Left renal cortex interstitium (tissue), 4 donors: ENCODE measurements at regions not wholly inside any gene's neighbourhood (a gene's known extent, or its start where the extent isn't known, plus 50 kb on each side); places are given as distances from the start of the nearest gene placed in this dataset.
"Not testable (repeated sequence)": the region's sequence is repeated elsewhere in the genome, so short reads cannot be mapped to it uniquely, and the experiment has no call there.

Experiments used
- DNase-seq, 4 donors: peaks; one replicate each; pipeline ENCODE4 v3.0.0-alpha.2; 2013; ENCODE audit warnings: low read depth in 4 of 4, low spot score in 2 of 4, missing footprints in 1 of 4

- DNase-seq, result no peak
Observed at GRCh38 chr14:71383510-71383909, 476.3 kb downstream of the PCNX1 start.

- DNase-seq, result no peak
Observed at GRCh38 chr14:71384007-71384845, 477.0 kb downstream of the PCNX1 start.

GRCh38 chr14:71387753-71388152 lies 480.5 kb downstream of the PCNX1 start:
- DNase-seq, result no peak

DNA sequence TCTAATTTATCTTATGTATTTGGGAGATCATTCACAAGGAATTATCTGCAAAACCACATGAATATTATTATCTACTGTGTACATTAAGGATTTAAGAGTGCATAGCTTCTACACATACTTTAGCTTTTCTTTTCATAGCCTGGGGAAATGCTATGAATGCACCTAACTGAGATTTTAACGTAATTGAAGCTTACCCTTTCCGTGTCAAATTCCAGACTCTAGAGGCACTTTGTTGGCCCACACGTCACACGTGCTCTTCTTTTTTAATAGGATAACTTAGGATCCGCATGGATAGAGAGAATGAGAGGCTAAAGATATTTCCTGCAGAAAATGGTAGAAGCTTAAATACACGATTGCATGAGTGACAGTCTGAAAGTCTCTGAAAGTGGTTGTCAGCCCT lies 481.1 kb downstream of the PCNX1 start:
- DNase-seq, result no peak

- no peak for DNase-seq
Observed at GRCh38 chr14:71388862-71389261, 481.6 kb downstream of the PCNX1 start.

- DNase-seq, result no peak
Observed at GRCh38 chr14:71394386-71394785, 487.1 kb downstream of the PCNX1 start.

DNA sequence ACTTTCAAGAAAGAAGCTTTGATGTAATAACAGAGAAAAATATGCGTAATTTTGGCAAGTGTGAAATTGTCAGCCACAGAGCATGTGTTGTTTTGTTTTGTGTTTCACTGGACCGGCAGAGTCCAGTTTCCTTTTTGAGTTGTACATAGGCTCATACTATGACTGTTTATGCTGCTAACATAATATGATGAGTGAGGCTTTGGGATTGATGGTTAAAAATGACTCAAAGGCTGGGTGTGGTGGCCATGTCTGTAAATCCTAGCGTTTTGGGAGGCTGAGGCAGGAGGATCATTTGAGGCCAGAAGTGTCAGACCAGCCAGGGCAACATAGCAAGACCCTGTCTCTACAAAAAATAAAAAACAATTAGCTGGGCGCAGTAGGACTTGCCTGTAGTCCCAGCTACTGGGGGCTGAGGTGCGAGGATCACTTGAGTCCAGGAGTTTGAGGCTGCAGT lies 487.9 kb downstream of the PCNX1 start:
- DNase-seq, result no peak

DNA sequence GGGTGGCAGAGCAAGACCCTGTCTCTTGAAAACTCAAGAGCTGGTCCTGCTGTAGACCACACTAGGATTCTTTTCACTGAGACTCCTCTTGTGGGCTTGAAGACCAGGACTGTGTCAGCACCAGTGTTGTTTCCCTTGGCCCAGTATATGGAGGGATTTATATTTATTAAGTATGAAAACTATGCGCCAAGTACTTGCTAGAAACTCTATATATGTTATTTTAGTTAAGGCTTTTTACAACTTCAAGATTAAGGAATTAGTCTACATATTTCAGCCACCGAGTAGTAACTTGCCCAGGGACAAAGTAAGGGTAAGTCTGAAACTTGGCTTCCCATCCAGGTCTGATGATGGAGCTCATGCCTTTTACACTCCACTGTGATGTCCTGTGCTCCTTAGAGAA lies 488.4 kb downstream of the PCNX1 start:
- DNase-seq, result no peak

GRCh38 chr14:71396050-71396677 lies 488.9 kb downstream of the PCNX1 start:
- DNase-seq, result no peak

DNA sequence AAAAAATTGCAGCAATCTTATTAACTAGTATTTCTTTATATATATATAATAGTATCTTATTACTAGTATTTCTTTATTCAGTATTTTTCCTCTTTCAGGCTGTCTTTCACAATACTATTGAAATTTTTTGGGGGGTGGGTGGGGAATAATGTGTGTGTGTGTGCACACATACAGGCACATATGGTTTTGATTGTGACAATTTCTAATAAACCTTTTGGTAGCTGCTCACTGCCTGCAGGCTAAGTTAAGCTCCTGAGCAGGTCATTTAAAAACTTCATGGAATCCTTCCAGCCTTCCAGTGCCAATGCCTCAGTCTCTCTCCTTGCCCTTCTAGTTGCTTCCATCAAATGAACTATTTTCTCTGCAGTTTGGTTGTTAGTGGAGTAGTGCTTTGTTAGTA lies 490.1 kb downstream of the PCNX1 start:
- DNase-seq, result no peak

DNA sequence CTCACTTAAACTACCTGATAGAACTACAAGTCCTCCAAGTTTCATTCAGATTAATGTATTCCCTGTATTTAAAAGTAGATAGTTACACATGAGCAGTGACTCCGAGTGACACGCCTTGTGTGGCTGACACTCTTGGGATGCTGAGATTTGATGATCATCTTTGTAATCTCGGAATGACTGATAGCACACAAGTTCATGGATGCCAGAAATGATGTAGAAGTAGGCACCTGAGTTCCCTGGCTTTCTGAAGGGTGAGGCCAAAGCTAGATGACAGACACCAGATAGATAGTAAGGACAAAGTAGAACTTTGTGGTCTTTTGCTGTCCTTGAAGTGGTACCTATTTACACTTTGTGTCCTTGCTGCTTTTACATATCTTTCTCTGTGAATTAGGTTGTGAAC lies 491.2 kb downstream of the PCNX1 start:
- DNase-seq, result no peak

DNA sequence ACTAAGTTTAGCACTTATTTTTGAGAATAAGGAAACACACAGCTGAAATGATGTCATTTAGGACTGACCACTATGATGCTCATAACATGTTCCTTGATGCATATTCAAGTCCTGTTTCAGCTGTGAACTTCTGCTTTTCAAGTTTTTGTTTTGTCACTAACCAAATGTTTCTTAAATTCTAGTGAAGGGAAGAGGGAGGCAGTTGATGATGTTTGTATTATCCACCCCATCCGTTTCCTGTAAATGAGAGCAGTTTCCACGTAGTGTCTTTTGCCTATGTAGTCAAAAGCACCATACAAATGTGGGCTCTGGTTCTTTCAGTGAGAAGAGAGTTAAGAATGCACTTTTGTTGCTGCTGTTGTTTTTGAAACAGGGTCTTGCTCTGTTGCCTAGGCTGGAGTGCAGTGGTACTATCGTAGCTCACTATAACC lies 491.8 kb downstream of the PCNX1 start:
- no peak for DNase-seq

- peak in 1 of 4 donors; percentile 27 for DNase-seq
Observed at GRCh38 chr14:71400871-71401321, 493.6 kb downstream of the PCNX1 start.

DNA sequence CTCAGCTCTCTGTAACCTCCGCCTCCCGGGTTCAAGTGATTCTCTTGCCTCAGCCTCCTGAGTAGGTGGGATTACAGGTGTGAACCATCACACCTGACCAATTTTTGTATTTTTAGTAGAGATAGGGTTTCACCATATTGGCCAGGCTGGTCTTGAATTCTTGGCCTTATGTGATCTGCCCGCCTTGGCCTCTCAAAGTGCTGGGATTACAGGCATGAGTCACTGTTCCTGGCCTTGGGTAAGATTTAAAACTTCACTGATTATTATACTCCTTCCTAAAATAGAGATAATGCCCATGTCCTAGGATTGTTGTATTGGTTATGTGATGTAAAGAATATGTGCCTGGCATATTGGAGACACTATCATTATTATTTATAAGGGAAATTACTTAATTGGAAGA lies 495.2 kb downstream of the PCNX1 start:
- not testable (repeated sequence) for DNase-seq

DNA sequence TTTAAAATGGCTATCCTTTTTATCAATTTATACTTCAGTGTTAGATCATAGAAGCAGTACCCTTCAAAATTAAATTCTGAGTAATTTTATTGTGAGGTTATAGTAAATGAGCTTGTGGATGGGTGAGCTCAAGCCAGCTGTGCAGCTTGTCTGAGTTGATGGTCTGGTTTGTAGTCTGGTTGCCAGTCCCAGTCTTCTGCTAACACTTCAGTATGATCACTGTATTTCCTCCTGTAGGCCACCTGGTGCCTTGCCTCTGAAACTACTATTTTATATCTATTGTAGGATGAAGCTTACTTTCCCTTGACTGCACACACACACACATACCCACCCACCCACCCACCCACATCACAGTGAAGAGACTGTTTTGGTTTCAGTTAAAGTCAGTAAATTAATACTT lies 496.4 kb downstream of the PCNX1 start:
- no peak for DNase-seq

- DNase-seq, result no peak
Observed at GRCh38 chr14:71405676-71406075, 498.4 kb downstream of the PCNX1 start.

- DNase-seq, result no peak
Observed at GRCh38 chr14:71408362-71409030, 501.2 kb downstream of the PCNX1 start.

- no peak for DNase-seq
Observed at GRCh38 chr14:71410578-71411284, 503.5 kb downstream of the PCNX1 start.

DNA sequence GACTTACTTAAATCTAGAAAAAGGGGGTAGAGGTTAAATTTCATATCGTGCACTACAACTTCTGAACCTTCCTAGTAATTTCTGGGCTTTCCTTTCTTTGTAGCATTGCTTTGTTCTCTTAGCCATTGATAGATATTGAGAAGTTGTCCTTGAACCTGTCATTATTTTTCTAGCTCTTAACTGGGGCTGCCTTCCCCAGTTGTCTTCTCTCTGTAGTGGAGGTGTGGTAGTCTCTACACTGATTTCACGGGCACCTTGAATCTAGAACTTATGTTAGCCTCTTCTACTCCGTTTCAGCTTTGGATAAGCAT lies 504.0 kb downstream of the PCNX1 start:
- no peak for DNase-seq

- no peak for DNase-seq
Observed at GRCh38 chr14:71411738-71412137, 504.5 kb downstream of the PCNX1 start.
